ENCODE measurements at regions not wholly inside any gene's neighbourhood (a gene's known extent, or its start where the extent isn't known, plus 50 kb on each side); places are given as distances from the start of the nearest gene placed in this dataset.
"Not testable (repeated sequence)": the region's sequence is repeated elsewhere in the genome, so short reads cannot be mapped to it uniquely, and the experiment has no call there.

DNA sequence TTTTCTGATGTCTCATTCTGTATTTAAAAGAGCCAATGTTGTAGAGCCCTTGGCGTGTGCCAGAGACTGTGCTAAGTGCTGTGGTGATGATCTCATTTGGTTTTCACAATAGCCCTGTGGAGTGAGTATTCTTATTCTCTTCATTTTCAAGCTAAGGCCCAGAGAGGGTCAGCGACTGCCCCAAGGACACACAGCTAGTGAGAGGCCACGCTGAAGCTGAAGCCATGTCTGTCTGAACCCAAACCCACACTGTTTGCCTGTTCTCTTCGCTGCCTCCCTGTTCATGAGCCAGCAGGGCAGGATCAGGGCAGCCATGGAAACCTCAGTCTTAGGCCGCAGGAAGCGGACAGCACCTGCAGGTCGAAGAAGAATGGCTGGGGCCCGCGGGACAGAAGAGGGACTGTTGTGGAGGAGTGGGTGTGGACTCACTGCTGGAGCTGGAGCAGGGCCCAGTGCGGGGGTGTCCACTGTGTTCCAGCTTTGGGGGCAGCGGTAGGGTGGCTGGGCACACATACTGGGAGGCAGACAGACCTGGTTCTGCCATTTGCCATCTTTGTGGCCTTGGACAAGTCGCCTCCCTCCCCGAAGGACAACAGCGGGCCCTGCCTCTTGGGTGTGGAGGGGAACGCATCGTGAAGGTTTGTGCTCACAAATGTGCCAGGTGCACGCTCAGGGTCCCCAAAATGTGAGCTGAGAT is 257.9 kb upstream of the MVB12B start:
- no peak for DNase-seq (ENCODE audit: unreplicated experiment)
- intact Hi-C loops (cut with micrococcal nuclease) = no loop called here
- no peaks in the 10 kb centered on the region for H3K9me3 Mint-ChIP-seq (ENCODE audit: unreplicated experiment)
- POLR2A ChIA-PET = no interaction called here
- no peak overlapping the region for H3K4me3 Mint-ChIP-seq (ENCODE audit: unreplicated experiment)
- no peaks in the 10 kb centered on the region for H3K4me1 Mint-ChIP-seq (ENCODE audit: insufficient read depth, unreplicated experiment)
- H3K36me3 Mint-ChIP-seq (ENCODE audit: insufficient read depth, unreplicated experiment) = no peaks in the 10 kb centered on the region
- no peak overlapping the region for H3K27ac Mint-ChIP-seq (ENCODE audit: low read depth, unreplicated experiment)
- BruUV-seq (replicated peaks) = no TSS peak
- peaks cover 44% of the 10 kb centered on the region for H3K27me3 Mint-ChIP-seq (ENCODE audit: insufficient read depth, unreplicated experiment)
- CTCF ChIA-PET = no interaction called here
- TF ChIP-seq, protein P1, sequence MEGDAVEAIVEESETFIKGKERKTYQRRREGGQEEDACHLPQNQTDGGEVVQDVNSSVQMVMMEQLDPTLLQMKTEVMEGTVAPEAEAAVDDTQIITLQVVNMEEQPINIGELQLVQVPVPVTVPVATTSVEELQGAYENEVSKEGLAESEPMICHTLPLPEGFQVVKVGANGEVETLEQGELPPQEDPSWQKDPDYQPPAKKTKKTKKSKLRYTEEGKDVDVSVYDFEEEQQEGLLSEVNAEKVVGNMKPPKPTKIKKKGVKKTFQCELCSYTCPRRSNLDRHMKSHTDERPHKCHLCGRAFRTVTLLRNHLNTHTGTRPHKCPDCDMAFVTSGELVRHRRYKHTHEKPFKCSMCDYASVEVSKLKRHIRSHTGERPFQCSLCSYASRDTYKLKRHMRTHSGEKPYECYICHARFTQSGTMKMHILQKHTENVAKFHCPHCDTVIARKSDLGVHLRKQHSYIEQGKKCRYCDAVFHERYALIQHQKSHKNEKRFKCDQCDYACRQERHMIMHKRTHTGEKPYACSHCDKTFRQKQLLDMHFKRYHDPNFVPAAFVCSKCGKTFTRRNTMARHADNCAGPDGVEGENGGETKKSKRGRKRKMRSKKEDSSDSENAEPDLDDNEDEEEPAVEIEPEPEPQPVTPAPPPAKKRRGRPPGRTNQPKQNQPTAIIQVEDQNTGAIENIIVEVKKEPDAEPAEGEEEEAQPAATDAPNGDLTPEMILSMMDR (IDR thresholded peaks at IDR 0.05; ENCODE audit: unreplicated experiment) = no peak

DNA sequence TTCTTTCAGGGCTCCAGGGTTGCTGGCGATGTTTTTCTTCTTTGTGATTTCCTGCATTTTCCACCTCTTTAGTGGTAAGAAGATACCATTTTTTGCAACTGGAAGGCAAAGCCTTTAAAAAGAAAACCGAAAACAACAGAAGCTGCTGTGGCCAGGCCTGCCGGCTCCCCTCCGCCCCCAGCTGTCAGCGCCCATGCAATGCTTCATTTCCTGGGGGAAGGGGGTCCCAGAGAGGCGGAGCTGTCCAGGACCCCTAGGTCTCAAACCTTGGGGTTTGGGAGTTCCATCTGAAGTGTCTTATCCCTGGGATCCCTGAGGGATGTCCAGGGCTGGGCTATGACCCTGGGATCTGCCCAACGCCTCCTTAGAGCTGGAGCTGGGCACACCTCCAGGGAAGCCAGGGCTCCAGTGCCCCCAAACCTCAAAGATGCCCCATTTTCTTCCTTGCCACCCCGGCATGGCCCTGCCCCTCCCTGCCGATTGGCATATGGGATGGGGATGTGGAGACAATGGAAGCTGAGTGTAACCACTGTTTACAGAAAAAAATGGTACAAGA is 257.2 kb upstream of the MVB12B start:
- TF ChIP-seq, protein P1 (IDR thresholded peaks at IDR 0.05; ENCODE audit: unreplicated experiment) = no peak
- H3K9me3 Mint-ChIP-seq (ENCODE audit: unreplicated experiment) = no peaks in the 10 kb centered on the region
- POLR2A ChIA-PET = no interaction called here
- intact Hi-C loops (cut with micrococcal nuclease) = no loop called here
- CTCF ChIA-PET = interaction anchor here (0.6 kb wide), 1 partner anchor 503 kb away, joined by 3 read pairs; no protein-coding TSS in a partner anchor
- no peak for DNase-seq (ENCODE audit: unreplicated experiment)
- no TSS peak for BruUV-seq (replicated peaks)
- no peaks in the 10 kb centered on the region for H3K36me3 Mint-ChIP-seq (ENCODE audit: insufficient read depth, unreplicated experiment)
- H3K27me3 Mint-ChIP-seq (ENCODE audit: insufficient read depth, unreplicated experiment) = peaks cover 49% of the 10 kb centered on the region
- H3K4me3 Mint-ChIP-seq (ENCODE audit: unreplicated experiment) = no peak overlapping the region
- H3K27ac Mint-ChIP-seq (ENCODE audit: low read depth, unreplicated experiment) = no peak overlapping the region
- no peaks in the 10 kb centered on the region for H3K4me1 Mint-ChIP-seq (ENCODE audit: insufficient read depth, unreplicated experiment)

GRCh38 chr9:126070058-126070655 is 256.5 kb upstream of the MVB12B start:
- Mint-ChIP-seq H3K27me3 (ENCODE audit: insufficient read depth, unreplicated experiment) (peaks cover 45% of the 10 kb centered on the region), H3K36me3 (ENCODE audit: insufficient read depth, unreplicated experiment) (no peaks in the 10 kb centered on the region), H3K4me1 (ENCODE audit: insufficient read depth, unreplicated experiment) (no peaks in the 10 kb centered on the region), H3K9me3 (ENCODE audit: unreplicated experiment) (no peaks in the 10 kb centered on the region), H3K4me3 (ENCODE audit: unreplicated experiment) (no peak overlapping the region), H3K27ac (ENCODE audit: low read depth, unreplicated experiment) (no peak overlapping the region)
- POLR2A ChIA-PET = no interaction called here
- intact Hi-C loops (cut with micrococcal nuclease) = no loop called here
- no peak for DNase-seq (ENCODE audit: unreplicated experiment)
- no TSS peak for BruUV-seq (replicated peaks)
- CTCF ChIA-PET = interaction anchor here (0.6 kb wide), 1 partner anchor 503 kb away, joined by 3 read pairs; no protein-coding TSS in a partner anchor
- TF ChIP-seq, protein P1 (IDR thresholded peaks at IDR 0.05; ENCODE audit: unreplicated experiment) = no peak

DNA sequence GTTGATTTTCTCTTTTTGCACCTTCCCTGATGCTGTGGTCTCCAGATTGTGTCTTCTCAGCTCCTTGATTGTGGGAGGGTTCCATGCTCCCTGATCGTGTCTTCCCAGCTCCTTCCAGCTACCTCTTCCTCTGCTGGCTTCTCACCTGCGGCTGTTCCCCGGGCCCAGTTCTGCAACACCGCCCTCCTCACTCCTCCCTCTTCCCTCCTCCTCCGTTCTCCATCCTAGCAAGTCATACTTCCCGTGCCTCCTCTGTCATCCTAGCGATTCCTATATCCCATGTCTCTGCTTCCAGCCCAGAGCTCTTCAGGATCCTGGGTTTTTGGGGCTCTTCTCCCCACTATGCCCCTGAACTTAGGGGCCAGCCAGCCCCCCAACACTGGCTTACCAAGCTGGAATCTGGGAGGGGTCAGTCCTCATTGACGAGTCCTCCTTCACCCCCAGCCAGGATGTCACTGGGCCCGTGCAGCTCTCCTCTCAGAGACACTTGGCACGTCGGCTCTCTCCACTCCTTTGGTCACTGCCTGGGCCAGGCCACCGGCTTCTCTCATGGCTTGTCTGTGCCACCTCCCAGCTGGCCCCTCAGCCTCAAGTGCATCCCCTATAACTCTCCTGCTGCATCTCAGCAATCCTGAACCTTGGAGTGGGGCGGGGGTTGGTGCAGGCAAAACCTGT is 255.4 kb upstream of the MVB12B start:
- ChIA-PET POLR2A (no interaction called here), CTCF (no interaction called here)
- Mint-ChIP-seq H3K4me1 (ENCODE audit: insufficient read depth, unreplicated experiment) (no peaks in the 10 kb centered on the region), H3K4me3 (ENCODE audit: unreplicated experiment) (no peak overlapping the region), H3K27me3 (ENCODE audit: insufficient read depth, unreplicated experiment) (peaks cover 43% of the 10 kb centered on the region), H3K36me3 (ENCODE audit: insufficient read depth, unreplicated experiment) (no peaks in the 10 kb centered on the region), H3K27ac (ENCODE audit: low read depth, unreplicated experiment) (no peak overlapping the region), H3K9me3 (ENCODE audit: unreplicated experiment) (no peaks in the 10 kb centered on the region)
- no peak for DNase-seq (ENCODE audit: unreplicated experiment)
- intact Hi-C loops (cut with micrococcal nuclease) = no loop called here
- BruUV-seq (replicated peaks) = no TSS peak
- TF ChIP-seq, protein P1 (IDR thresholded peaks at IDR 0.05; ENCODE audit: unreplicated experiment) = no peak

DNA sequence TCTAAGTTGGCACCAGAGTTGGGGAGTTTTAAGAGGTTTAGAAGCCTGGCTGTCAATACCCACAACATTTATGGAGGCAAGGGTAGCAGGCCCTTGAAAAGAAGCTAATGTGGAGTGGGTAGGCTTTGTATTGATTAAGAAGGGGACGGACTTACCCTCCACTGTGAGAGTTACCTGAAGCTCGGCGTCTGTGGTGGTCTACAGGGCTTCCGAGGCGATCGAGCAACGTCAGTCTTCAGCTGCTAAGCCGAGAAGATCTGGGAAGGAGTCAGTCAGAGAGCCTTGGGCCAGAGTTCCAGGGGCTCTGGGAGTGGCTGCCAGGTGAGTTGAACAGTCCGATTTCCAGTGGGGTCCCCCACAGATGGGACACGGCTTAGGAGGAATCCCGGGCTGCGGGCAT is 249.0 kb upstream of the MVB12B start:
- not testable (repeated sequence) for H3K27ac Mint-ChIP-seq (ENCODE audit: low read depth, unreplicated experiment)

More for the DNA sequence above, 249.0 kb upstream of the MVB12B start:
- POLR2A ChIA-PET; H3K36me3 Mint-ChIP-seq (ENCODE audit: insufficient read depth, unreplicated experiment); DNase-seq (ENCODE audit: unreplicated experiment); BruUV-seq (replicated peaks); H3K4me1 Mint-ChIP-seq (ENCODE audit: insufficient read depth, unreplicated experiment); H3K9me3 Mint-ChIP-seq (ENCODE audit: unreplicated experiment); CTCF ChIA-PET; intact Hi-C loops (cut with micrococcal nuclease); H3K4me3 Mint-ChIP-seq (ENCODE audit: unreplicated experiment): not testable (repeated sequence)
- peaks cover 76% of the 10 kb centered on the region for H3K27me3 Mint-ChIP-seq (ENCODE audit: insufficient read depth, unreplicated experiment)

All from MCF 10A (cell line).